ENCODE measurements at regions not wholly inside any gene's neighbourhood (a gene's known extent, or its start where the extent isn't known, plus 50 kb on each side); places are given as distances from the start of the nearest gene placed in this dataset.

DNA sequence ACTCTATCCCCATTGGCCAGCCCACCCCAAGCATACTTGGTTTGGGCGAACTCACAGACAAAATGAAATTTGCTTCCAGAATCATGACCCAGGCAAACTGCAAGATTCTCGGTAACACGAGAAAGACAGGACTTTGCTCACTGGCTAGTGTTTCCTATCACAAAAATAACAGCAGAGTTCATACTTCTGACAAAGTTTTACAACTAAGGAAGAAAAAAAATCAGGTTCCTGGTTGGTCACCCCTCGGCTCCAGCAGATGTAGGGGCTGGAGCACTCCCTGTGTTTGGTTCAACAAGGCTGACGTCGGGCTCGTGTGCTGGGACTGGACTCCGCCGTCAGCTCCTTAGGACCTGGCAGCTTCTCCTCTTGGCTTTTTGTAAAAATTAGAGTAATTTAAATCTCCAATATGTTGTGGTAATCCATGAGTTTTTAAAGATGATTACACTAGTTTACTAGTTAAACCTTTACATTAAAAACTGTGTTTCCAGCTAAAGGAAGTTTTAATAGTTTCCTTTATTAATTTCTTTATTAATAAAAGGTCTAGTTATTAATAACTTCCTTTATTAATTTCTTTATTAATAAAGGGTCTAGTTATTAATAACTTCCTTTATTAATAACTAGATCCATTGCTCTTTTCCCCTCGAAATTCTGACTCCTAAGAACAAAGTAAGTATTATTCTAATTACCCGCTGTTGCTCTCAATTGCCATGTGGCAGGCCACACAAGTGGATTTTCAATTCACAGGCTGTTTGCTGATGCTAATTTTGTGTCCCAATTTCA, 115.6 kb upstream of the RNF32 start:
- no peak overlapping the region for H3K27ac ChIP-seq (ENCODE audit: low read depth, low read length, poor library complexity, severe bottlenecking)
- CTCF ChIA-PET: no interaction called here

DNA sequence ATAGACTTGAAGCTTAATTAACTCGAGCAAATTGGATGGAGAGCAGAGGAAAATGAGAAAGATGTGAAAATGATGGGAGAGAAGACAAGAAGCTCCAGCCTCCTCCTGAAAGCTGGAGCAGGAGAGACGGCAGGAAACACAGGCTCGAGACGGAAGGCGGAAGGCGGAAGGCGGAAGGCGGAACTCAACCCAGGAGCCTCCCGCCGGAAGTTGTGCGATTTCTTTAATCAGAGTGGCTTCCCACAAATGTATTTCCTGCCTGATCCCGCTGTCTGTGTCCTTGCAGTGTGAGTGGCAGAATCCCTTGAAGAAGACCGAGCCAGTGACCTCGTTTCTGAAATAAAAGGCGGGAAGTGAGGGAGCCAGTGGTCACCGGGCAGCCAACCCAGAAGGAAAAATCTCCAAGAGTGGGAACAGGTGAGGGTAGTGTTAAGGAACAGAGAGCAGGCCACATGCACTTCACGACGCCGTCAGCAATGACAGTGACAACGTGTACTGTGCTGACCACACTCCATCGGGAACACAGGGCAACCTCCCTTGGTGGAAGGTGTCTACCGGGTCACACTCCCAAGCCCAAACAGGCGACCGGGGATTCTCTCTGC, 117.0 kb upstream of the RNF32 start:
- Histone ChIP-seq H3K9me3 (ENCODE audit: low read depth, low read length, poor library complexity, severe bottlenecking) (no peaks in the 10 kb centered on the region), H3K4me1 (ENCODE audit: insufficient read depth, low read length, poor library complexity, severe bottlenecking) (no peaks in the 10 kb centered on the region), H3K4me3 (ENCODE audit: low read depth, low read length, poor library complexity, severe bottlenecking) (no peak overlapping the region), H3K27me3 (replicated peaks; ENCODE audit: insufficient read depth, low read depth, low read length, poor library complexity) (peaks cover 21% of the 10 kb centered on the region), H3K36me3 (ENCODE audit: insufficient read depth, low read length, poor library complexity, severe bottlenecking) (no peaks in the 10 kb centered on the region), H3K27ac (ENCODE audit: low read depth, low read length, poor library complexity, severe bottlenecking) (no peak overlapping the region)
- no peak for TF ChIP-seq EZH2 (IDR thresholded peaks at IDR 0.05; ENCODE audit: borderline replicate concordance, low read depth, low read length, poor library complexity, severe bottlenecking)
- ChIA-PET CTCF (no interaction called here), POLR2A (ENCODE audit: low non-redundant PET) (no interaction called here)
- intact Hi-C loops (cut with micrococcal nuclease; ENCODE audit: unreplicated experiment): no loop called here
- no peak for DNase-seq (ENCODE audit: low spot score)
- BruUV-seq (replicated peaks): no TSS peak

More for the DNA sequence above, 115.6 kb upstream of the RNF32 start:
- H3K36me3 ChIP-seq (ENCODE audit: insufficient read depth, low read length, poor library complexity, severe bottlenecking): no peaks in the 10 kb centered on the region
- no peak for DNase-seq (ENCODE audit: low spot score)
- no peaks in the 10 kb centered on the region for H3K9me3 ChIP-seq (ENCODE audit: low read depth, low read length, poor library complexity, severe bottlenecking)
- POLR2A ChIA-PET (ENCODE audit: low non-redundant PET): no interaction called here
- no peaks in the 10 kb centered on the region for H3K4me1 ChIP-seq (ENCODE audit: insufficient read depth, low read length, poor library complexity, severe bottlenecking)
- intact Hi-C loops (cut with micrococcal nuclease; ENCODE audit: unreplicated experiment): no loop called here
- no peak overlapping the region for H3K4me3 ChIP-seq (ENCODE audit: low read depth, low read length, poor library complexity, severe bottlenecking)
- TF ChIP-seq, protein P1, sequence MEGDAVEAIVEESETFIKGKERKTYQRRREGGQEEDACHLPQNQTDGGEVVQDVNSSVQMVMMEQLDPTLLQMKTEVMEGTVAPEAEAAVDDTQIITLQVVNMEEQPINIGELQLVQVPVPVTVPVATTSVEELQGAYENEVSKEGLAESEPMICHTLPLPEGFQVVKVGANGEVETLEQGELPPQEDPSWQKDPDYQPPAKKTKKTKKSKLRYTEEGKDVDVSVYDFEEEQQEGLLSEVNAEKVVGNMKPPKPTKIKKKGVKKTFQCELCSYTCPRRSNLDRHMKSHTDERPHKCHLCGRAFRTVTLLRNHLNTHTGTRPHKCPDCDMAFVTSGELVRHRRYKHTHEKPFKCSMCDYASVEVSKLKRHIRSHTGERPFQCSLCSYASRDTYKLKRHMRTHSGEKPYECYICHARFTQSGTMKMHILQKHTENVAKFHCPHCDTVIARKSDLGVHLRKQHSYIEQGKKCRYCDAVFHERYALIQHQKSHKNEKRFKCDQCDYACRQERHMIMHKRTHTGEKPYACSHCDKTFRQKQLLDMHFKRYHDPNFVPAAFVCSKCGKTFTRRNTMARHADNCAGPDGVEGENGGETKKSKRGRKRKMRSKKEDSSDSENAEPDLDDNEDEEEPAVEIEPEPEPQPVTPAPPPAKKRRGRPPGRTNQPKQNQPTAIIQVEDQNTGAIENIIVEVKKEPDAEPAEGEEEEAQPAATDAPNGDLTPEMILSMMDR (conservative IDR thresholded peaks at IDR 0.05; ENCODE audit: low read depth, low read length): no peak
- H3K27me3 ChIP-seq (replicated peaks; ENCODE audit: insufficient read depth, low read depth, low read length, poor library complexity): peaks cover 21% of the 10 kb centered on the region
- BruUV-seq (replicated peaks): no TSS peak

DNA sequence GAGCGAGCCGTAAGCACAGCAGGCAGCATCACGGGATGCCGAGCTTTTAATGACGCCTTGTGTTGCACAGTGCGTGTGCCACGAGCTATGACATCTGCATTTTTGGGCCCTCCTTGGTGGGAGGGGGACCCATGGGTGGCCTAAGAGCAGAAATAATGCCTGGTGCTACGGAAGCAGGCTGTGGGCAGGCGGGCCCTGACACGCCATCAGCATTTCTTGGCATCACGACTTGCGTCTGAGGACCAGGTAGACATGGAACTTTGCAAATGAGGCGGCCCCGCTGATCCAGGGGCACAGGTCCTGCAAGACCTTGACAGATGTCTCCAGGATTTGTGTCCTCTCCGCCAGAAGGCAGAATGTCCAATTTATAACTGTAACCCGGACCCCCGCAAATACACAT, 117.8 kb upstream of the RNF32 start:
- BruUV-seq (replicated peaks): no TSS peak
- Histone ChIP-seq H3K27me3 (replicated peaks; ENCODE audit: insufficient read depth, low read depth, low read length, poor library complexity) (peaks cover 18% of the 10 kb centered on the region), H3K36me3 (ENCODE audit: insufficient read depth, low read length, poor library complexity, severe bottlenecking) (no peaks in the 10 kb centered on the region), H3K4me3 (ENCODE audit: low read depth, low read length, poor library complexity, severe bottlenecking) (no peak overlapping the region), H3K27ac (ENCODE audit: low read depth, low read length, poor library complexity, severe bottlenecking) (no peak overlapping the region), H3K9me3 (ENCODE audit: low read depth, low read length, poor library complexity, severe bottlenecking) (no peaks in the 10 kb centered on the region), H3K4me1 (ENCODE audit: insufficient read depth, low read length, poor library complexity, severe bottlenecking) (no peaks in the 10 kb centered on the region)
- ChIA-PET CTCF (no interaction called here), POLR2A (ENCODE audit: low non-redundant PET) (no interaction called here)
- TF ChIP-seq EZH2 (IDR thresholded peaks at IDR 0.05; ENCODE audit: borderline replicate concordance, low read depth, low read length, poor library complexity, severe bottlenecking): no peak
- TF ChIP-seq, protein P1 (conservative IDR thresholded peaks at IDR 0.05; ENCODE audit: low read depth, low read length): no peak
- intact Hi-C loops (cut with micrococcal nuclease; ENCODE audit: unreplicated experiment): no loop called here
- no peak for DNase-seq (ENCODE audit: low spot score)

DNA sequence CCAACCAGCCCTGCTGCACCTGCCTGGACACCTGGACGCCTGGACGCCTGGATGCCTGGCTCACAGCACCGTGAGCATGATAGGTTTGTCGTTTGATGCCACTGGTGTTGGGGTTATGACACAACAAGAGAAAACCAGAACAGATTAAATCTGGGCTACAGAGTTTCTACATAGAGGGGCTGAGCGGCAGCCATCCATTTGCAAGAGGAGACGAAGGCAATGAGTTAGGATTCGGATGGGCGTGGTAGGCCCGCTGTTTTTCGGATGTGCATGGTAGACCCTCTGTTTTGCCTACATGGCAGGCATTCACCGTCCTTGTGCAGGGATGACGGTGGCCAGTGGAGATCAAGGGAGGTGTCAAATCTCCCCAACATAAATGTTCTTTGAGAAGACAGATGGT, 121.5 kb upstream of the RNF32 start:
- H3K4me1 ChIP-seq (ENCODE audit: insufficient read depth, low read length, poor library complexity, severe bottlenecking): no peaks in the 10 kb centered on the region
- POLR2A ChIA-PET (ENCODE audit: low non-redundant PET): no interaction called here
- no peak overlapping the region for H3K27ac ChIP-seq (ENCODE audit: low read depth, low read length, poor library complexity, severe bottlenecking)
- H3K9me3 ChIP-seq (ENCODE audit: low read depth, low read length, poor library complexity, severe bottlenecking): no peaks in the 10 kb centered on the region
- no peak overlapping the region for H3K4me3 ChIP-seq (ENCODE audit: low read depth, low read length, poor library complexity, severe bottlenecking)
- CTCF ChIA-PET: no interaction called here
- DNase-seq (ENCODE audit: low spot score): no peak
- no peaks in the 10 kb centered on the region for H3K36me3 ChIP-seq (ENCODE audit: insufficient read depth, low read length, poor library complexity, severe bottlenecking)
- H3K27me3 ChIP-seq (replicated peaks; ENCODE audit: insufficient read depth, low read depth, low read length, poor library complexity): peaks cover 3% of the 10 kb centered on the region
- BruUV-seq (replicated peaks): no TSS peak
- intact Hi-C loops (cut with micrococcal nuclease; ENCODE audit: unreplicated experiment): no loop called here
- TF ChIP-seq, protein P1 (conservative IDR thresholded peaks at IDR 0.05; ENCODE audit: low read depth, low read length): no peak
- TF ChIP-seq EZH2 (IDR thresholded peaks at IDR 0.05; ENCODE audit: borderline replicate concordance, low read depth, low read length, poor library complexity, severe bottlenecking): no peak
